K562 (cell line): ENCODE measurements at regions not wholly inside any gene's neighbourhood (a gene's known extent, or its start where the extent isn't known, plus 50 kb on each side); places are given as distances from the start of the nearest gene placed in this dataset.

ENCODE experiments used
- ATAC-seq: fragments of 200-7000 bp; cut with Tn5 transposase; 3 replicates; pipeline ENCODE4 v1.9.1; 2020; ENCODE audit warnings: moderate library complexity
- BruUV-seq: library from RNA; stranded (reverse); fragments of 400-500 nt; replicated peaks from 2 replicates; lab custom pipeline; 2021; lab: Mats Ljungman, UMichigan
- CTCF ChIA-PET: fragments of 300-600 bp; formaldehyde crosslinking; extraction: SDS; loops from one replicate; lab custom pipeline; 2021; ENCODE audit warnings: low intra/inter-chr PET ratio; lab: Yijun Ruan, JAX
- POLR2A ChIA-PET: fragments of 300-600, 350-650 bp; sonication (Branson Sonifier 250); formaldehyde crosslinking; extraction: SDS; loops from one replicate; lab custom pipeline; 2021; ENCODE audit warnings: antibody characterized with exemption, inconsistent platforms; lab: Yijun Ruan, JAX
- DNase-seq, 4 experiments: peaks; one replicate each; pipeline versions ENCODE4 v3.0.0 to v3.0.0-alpha.2; 2011 to 2018; ENCODE audit warnings: low spot score in 3 of 4, mixed read lengths in 3 of 4; ENCODE audit errors: extremely low read depth in 1 of 4
- FAIRE-seq: peaks from 2 replicates; lab custom pipeline; 2011; peaks lifted over from hg19 to GRCh38; lab: Jason Lieb, UNC
- H2AFZ ChIP-seq: 2 replicates; pipeline ENCODE4 v1.6.0; 2011; ENCODE audit warnings: low read depth, low read length, control low read depth, inconsistent platforms
- H3K27ac ChIP-seq: fragments of 200-600 bp; 3 replicates; pipeline ENCODE4 v1.8.0; 2011; ENCODE audit warnings: low read depth, mild to moderate bottlenecking, control low read depth, inconsistent platforms, low read length, moderate library complexity, mixed read lengths; ENCODE audit errors: extremely low read depth
- H3K27me3 ChIP-seq, 2 experiments: fragments of 300-600 bp in 1 of 2; 2 replicates in 1 of 2; 3 replicates in 1 of 2; pipeline versions ENCODE4 v1.6.0 to v1.8.0; 2011; ENCODE audit warnings: inconsistent platforms in 2 of 2, low read length in 2 of 2, mild to moderate bottlenecking in 1 of 2, mixed read lengths in 1 of 2, moderate library complexity in 1 of 2; ENCODE audit not compliant: control insufficient read depth in 2 of 2, insufficient read depth in 2 of 2
- H3K36me3 ChIP-seq: fragments of 300-600 bp; 3 replicates; pipeline ENCODE4 v1.8.0; 2011; ENCODE audit warnings: mild to moderate bottlenecking, low read length, inconsistent platforms; ENCODE audit not compliant: control insufficient read depth, insufficient read depth
- H3K4me1 ChIP-seq, 2 experiments: fragments of 200-600 bp in 1 of 2; replicated peaks in 1 of 2; 2 replicates in 1 of 2; 3 replicates in 1 of 2; pipeline versions ENCODE4 v1.5.1 to v1.8.0; 2011; ENCODE audit warnings: inconsistent platforms in 2 of 2, low read length in 2 of 2, mild to moderate bottlenecking in 1 of 2, mixed read lengths in 1 of 2, moderate library complexity in 1 of 2; ENCODE audit not compliant: control insufficient read depth in 2 of 2, insufficient read depth in 2 of 2
- H3K4me2 ChIP-seq: 2 replicates; pipeline ENCODE4 v1.6.1; 2011; ENCODE audit warnings: low read length, control low read depth, inconsistent platforms, mixed read lengths; ENCODE audit not compliant: insufficient read depth
- H3K4me3 ChIP-seq: fragments of 200-600 bp; sonication (generic), shearing (Covaris generic); 2 replicates; pipeline ENCODE4 v1.5.1; 2016; ENCODE audit warnings: control low read depth, inconsistent platforms
- H3K79me2 ChIP-seq: fragments of 200-600 bp; 3 replicates; pipeline ENCODE4 v1.8.0; 2011; ENCODE audit warnings: low read length, inconsistent platforms; ENCODE audit not compliant: control insufficient read depth, insufficient read depth
- H3K9ac ChIP-seq, 2 experiments: 2 replicates each; pipeline versions ENCODE4 v1.6.0 to v1.6.1; 2011; ENCODE audit warnings: low read depth in 2 of 2, low read length in 2 of 2, control low read depth in 1 of 2, inconsistent platforms in 1 of 2, mild to moderate bottlenecking in 1 of 2, mixed read lengths in 1 of 2; ENCODE audit not compliant: insufficient read depth in 1 of 2
- H3K9me1 ChIP-seq: one replicate; pipeline ENCODE4 v1.6.0; 2011; ENCODE audit warnings: inconsistent platforms, mild to moderate bottlenecking, low read length, moderate library complexity; ENCODE audit not compliant: control insufficient read depth, insufficient read depth
- H3K9me3 ChIP-seq: replicated peaks from 2 replicates; pipeline ENCODE4 v1.5.1; 2011; ENCODE audit warnings: low read depth, low read length, inconsistent platforms; ENCODE audit not compliant: control insufficient read depth, insufficient read depth
- H4K20me1 ChIP-seq: replicated peaks from 2 replicates; pipeline ENCODE4 v1.6.1; 2011; ENCODE audit warnings: low read length, inconsistent platforms, mixed read lengths; ENCODE audit not compliant: control insufficient read depth, insufficient read depth
- ATF1 ChIP-seq, 2 experiments: fragments of 450-650 bp in 1 of 2; IDR thresholded peaks; 2 replicates each; pipeline ENCODE4 v1.6.1; 2016; ENCODE audit warnings: missing compliant biosample characterization in 1 of 2, missing genetic modification characterization in 1 of 2
- BRCA1 ChIP-seq, 2 experiments: fragments of 450-650 bp in 1 of 2; sonication (generic) in 1 of 2; formaldehyde crosslinking in 1 of 2; IDR thresholded peaks; 2 replicates each; pipeline versions ENCODE4 v1.5.0 to v1.6.1; 2017 to 2020; ENCODE audit warnings: mild to moderate bottlenecking in 1 of 2, missing genetic modification reagents in 1 of 2
- HCFC1 ChIP-seq: IDR thresholded peaks from 2 replicates; pipeline ENCODE4 v1.6.1; 2012; ENCODE audit warnings: low read depth, low read length, improper control_type of control experiment
- KAT7 ChIP-seq: sonication (generic); formaldehyde crosslinking; IDR thresholded peaks from 2 replicates; pipeline ENCODE4 v1.8.0; 2022; ENCODE audit warnings: missing genetic modification reagents, mild to moderate bottlenecking, borderline replicate concordance
- NR0B1 ChIP-seq: fragments of 450-650 bp; IDR thresholded peaks from one replicate; pipeline ENCODE4 v1.6.1; 2018; ENCODE audit warnings: mild to moderate bottlenecking, moderate library complexity; ENCODE audit not compliant: partially characterized antibody
- TOE1 ChIP-seq, 2 experiments: fragments of 450-650 bp in 1 of 2; sonication (generic) in 1 of 2; formaldehyde crosslinking in 1 of 2; IDR thresholded peaks; 2 replicates each; pipeline versions ENCODE4 v1.7.1 to v1.8.0; 2016 to 2022; ENCODE audit warnings: borderline replicate concordance in 2 of 2, mild to moderate bottlenecking in 2 of 2, antibody characterized with exemption in 1 of 2, inconsistent platforms in 1 of 2, low read depth in 1 of 2, missing genetic modification reagents in 1 of 2, moderate library complexity in 1 of 2
- ZEB2 ChIP-seq: fragments of 450-650 bp; IDR thresholded peaks from 2 replicates; pipeline ENCODE4 v1.6.1; 2016
- ZNF384 ChIP-seq: IDR thresholded peaks from 2 replicates; pipeline ENCODE4 v1.6.1; 2012; ENCODE audit warnings: low read depth, low read length, improper control_type of control experiment
- ZNF639 ChIP-seq, 2 experiments: fragments of 200-800 bp in 1 of 2; sonication (Bioruptor generic) in 1 of 2; sonication (generic) in 1 of 2; formaldehyde crosslinking in 1 of 2; IDR thresholded peaks in 1 of 2; conservative IDR thresholded peaks in 1 of 2; 2 replicates each; pipeline versions ENCODE4 v1.5.0 to v1.6.1; 2016 to 2020; ENCODE audit warnings: missing compliant biosample characterization in 1 of 2, missing genetic modification characterization in 1 of 2, missing genetic modification reagents in 1 of 2
- ZNF766 ChIP-seq: fragments of 200-800 bp; sonication (Bioruptor generic); conservative IDR thresholded peaks from 2 replicates; pipeline ENCODE4 v1.6.1; 2016; ENCODE audit warnings: missing genetic modification characterization, missing compliant biosample characterization
- WGBS: fragments of 100-300 bp; shearing (Covaris generic); methylation state at CpG from one replicate; pipeline ENCODE4 v1.1.6; 2016; ENCODE audit warnings: low coverage, mixed read lengths; ENCODE audit not compliant: insufficient coverage; ENCODE audit errors: missing lambda C conversion rate; 5-methylcytosine and 5-hydroxymethylcytosine counted together
- in situ Hi-C: fragments of 300-500 bp; cut with MboI; formaldehyde crosslinking; loops from 4 replicates; pipeline ENCODE4 v1.15.0; 2018; ENCODE audit warnings: inconsistent platforms, mixed read lengths
- intact Hi-C: fragments of 100-400 bp; cut with micrococcal nuclease; formaldehyde crosslinking; loops from 2 replicates; pipeline ENCODE4 v1.14.2; 2022
- TF ChIP-seq, protein P1 (sequence below): IDR thresholded peaks from 2 replicates; pipeline ENCODE4 v1.6.1; 2011; ENCODE audit not compliant: insufficient read length; ENCODE audit errors: extremely low read depth
- TF ChIP-seq, protein P2 (sequence below), 3 experiments: fragments of 200-800 bp in 1 of 3; sonication (Bioruptor generic) in 1 of 3; sonication (generic) in 1 of 3; formaldehyde crosslinking in 1 of 3; IDR thresholded peaks; 2 replicates each; pipeline versions ENCODE4 v1.6.1 to v1.8.0; 2016 to 2022; ENCODE audit warnings: mild to moderate bottlenecking in 2 of 3, missing compliant biosample characterization in 2 of 3, missing genetic modification characterization in 2 of 3, missing genetic modification reagents in 1 of 3
- TF ChIP-seq, protein P3 (sequence below): sonication (generic); formaldehyde crosslinking; IDR thresholded peaks from 2 replicates; pipeline ENCODE4 v1.8.0; 2022; ENCODE audit warnings: mild to moderate bottlenecking, missing genetic modification reagents

DNA sequence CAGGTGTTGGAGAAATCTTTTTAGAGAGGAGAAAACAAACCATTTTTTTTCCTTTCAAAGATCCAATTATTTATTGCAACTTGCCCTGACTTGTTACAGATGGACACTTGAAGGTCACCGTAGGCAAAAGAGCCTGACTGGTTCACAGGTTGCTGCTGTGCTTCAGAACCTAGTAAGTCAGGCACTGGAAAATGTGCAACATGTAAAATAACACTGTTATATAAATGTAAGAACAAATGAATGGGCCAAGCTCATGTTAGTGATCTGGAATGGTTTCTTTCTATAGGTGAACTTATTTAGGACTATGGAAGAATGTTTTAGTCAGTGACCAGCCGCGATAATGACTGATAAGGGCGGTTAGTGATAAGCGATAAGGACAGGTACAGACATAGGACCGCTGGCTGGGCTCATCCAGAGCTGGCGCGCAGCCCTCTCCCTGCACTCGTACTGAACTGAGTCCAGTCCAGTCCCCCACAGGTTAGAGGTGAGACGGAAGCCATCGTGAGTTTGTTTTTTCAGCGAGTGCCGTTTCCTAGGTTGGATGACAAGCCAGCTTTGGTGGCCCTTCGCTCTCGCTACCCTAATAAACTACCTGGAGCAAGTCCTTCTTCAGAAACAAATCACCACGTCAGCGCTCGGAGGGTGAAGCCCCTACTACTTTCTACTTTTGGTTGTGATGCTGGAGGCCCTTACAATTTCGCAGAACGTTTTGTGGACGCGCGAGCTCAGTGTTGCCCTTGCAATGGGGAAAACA lies 94.4 kb upstream of the PRDM1 start:
- intact Hi-C loops (no loop called here), in situ Hi-C loops (no loop called here)
- H3K4me3 ChIP-seq: peak overlapping the region; percentile 59
- TSS peak; percentile 91 for BruUV-seq
- ATAC-seq: peak; percentile 68
- POLR2A ChIA-PET: interaction anchor here (0.5 to 2.1 kb wide), 7 partner anchors 8 to 348 kb away, joined by 3 to 13 read pairs (median 3); no protein-coding TSS in a partner anchor
- no peaks in the 10 kb centered on the region for H3K36me3 ChIP-seq
- H3K27ac ChIP-seq: no peak overlapping the region
- H3K4me2 ChIP-seq: peak overlapping the region; percentile 92
- FAIRE-seq: peak; percentile 15
- H3K27me3 ChIP-seq: 0 out of 5 replicates have a peak, but pooled peaks cover 0 to 2% of the 10 kb centered on the region in 2 experiments
- H3K9ac ChIP-seq: peak overlapping the region; percentile 49 to 89
- H3K9me1 ChIP-seq: no peaks in the 10 kb centered on the region
- peak overlapping the region; percentile 100 for H2AFZ ChIP-seq
- H3K79me2 ChIP-seq: no peaks in the 10 kb centered on the region
- 3% methylated on average over 23 of the region's 23 CpGs for WGBS
- no peaks in the 10 kb centered on the region for H4K20me1 ChIP-seq
- 0 out of 2 replicates have a peak, but pooled peaks cover 3% of the 10 kb centered on the region for H3K9me3 ChIP-seq
- H3K4me1 ChIP-seq: peaks cover 7 to 13% of the 10 kb centered on the region in 2 experiments; a peak in 4 of 5 replicates
- CTCF ChIA-PET: no interaction called here
- DNase-seq: peak; percentile 19 to 45 (median 24)
- TF ChIP-seq, protein P1, sequence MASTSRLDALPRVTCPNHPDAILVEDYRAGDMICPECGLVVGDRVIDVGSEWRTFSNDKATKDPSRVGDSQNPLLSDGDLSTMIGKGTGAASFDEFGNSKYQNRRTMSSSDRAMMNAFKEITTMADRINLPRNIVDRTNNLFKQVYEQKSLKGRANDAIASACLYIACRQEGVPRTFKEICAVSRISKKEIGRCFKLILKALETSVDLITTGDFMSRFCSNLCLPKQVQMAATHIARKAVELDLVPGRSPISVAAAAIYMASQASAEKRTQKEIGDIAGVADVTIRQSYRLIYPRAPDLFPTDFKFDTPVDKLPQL: no peak
- peak; percentile 74 for TF ChIP-seq ZEB2
- TF ChIP-seq, protein P2, sequence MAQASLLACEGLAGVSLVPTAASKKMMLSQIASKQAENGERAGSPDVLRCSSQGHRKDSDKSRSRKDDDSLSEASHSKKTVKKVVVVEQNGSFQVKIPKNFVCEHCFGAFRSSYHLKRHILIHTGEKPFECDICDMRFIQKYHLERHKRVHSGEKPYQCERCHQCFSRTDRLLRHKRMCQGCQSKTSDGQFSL (CRISPR knock-in tag; IDR thresholded peaks at IDR 0.05): no peak
- TF ChIP-seq, protein P2 (tag; IDR thresholded peaks at IDR 0.05): no peak
- TF ChIP-seq BRCA1 (IDR thresholded peaks at IDR 0.05): no peak
- no peak for TF ChIP-seq BRCA1 (CRISPR knock-in tag; IDR thresholded peaks at IDR 0.05)
- no peak for TF ChIP-seq TOE1 (IDR thresholded peaks at IDR 0.05; ENCODE audit: borderline replicate concordance)
- TF ChIP-seq TOE1 (CRISPR knock-in tag; IDR thresholded peaks at IDR 0.05; ENCODE audit: borderline replicate concordance, low read depth): no peak
- no peak for TF ChIP-seq HCFC1
- TF ChIP-seq KAT7 (CRISPR knock-in tag): no peak
- no peak for TF ChIP-seq ZNF384
- no peak for TF ChIP-seq NR0B1
- TF ChIP-seq ATF1 (CRISPR knock-in tag; IDR thresholded peaks at IDR 0.05): no peak
- no peak for TF ChIP-seq ATF1 (tag; IDR thresholded peaks at IDR 0.05)
- TF ChIP-seq ZNF766 (CRISPR knock-in tag): 0 out of 2 replicates have a peak, but pooled peaks have one; percentile 34
- no peak for TF ChIP-seq ZNF639 (CRISPR knock-in tag; conservative IDR thresholded peaks at IDR 0.05 in 1 of 2, IDR thresholded peaks at IDR 0.05 in 1 of 2)
- TF ChIP-seq, protein P3, sequence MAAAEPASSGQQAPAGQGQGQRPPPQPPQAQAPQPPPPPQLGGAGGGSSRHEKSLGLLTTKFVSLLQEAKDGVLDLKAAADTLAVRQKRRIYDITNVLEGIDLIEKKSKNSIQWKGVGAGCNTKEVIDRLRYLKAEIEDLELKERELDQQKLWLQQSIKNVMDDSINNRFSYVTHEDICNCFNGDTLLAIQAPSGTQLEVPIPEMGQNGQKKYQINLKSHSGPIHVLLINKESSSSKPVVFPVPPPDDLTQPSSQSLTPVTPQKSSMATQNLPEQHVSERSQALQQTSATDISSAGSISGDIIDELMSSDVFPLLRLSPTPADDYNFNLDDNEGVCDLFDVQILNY (CRISPR knock-in tag): 0 out of 2 replicates have a peak, but pooled peaks have one; percentile 48
